A673 (cell line): ENCODE measurements at regions not wholly inside any gene's neighbourhood (a gene's known extent, or its start where the extent isn't known, plus 50 kb on each side); places are given as distances from the start of the nearest gene placed in this dataset.

Experiments
- CTCF ChIP-seq: fragments of 300-800, 200-600 bp; sonication (generic); conservative IDR thresholded peaks from 2 replicates; pipeline ENCODE4 v1.5.1; 2017; ENCODE audit warnings: low read depth, mild to moderate bottlenecking, antibody characterized with exemption, low read length, moderate library complexity, mixed read lengths
- EZH2 ChIP-seq: fragments of 200-600 bp; sonication (generic); IDR thresholded peaks from 2 replicates; pipeline ENCODE4 v1.6.1; 2017; ENCODE audit warnings: borderline replicate concordance, low read depth, mild to moderate bottlenecking, mixed read lengths, antibody characterized with exemption, low read length; ENCODE audit not compliant: poor library complexity, severe bottlenecking

- TF ChIP-seq CTCF (no peak), EZH2 (no peak)
Measured at GRCh38 chr9:16118043-16118442, 565.2 kb downstream of the CCDC171 start.
